ENCODE measurements at regions not wholly inside any gene's neighbourhood (a gene's known extent, or its start where the extent isn't known, plus 50 kb on each side); places are given as distances from the start of the nearest gene placed in this dataset.

GRCh38 chr14:97900196-97900854, 1103.1 kb downstream of the VRK1 start:
- DNase-seq (ENCODE audit: insufficient read length, low spot score): no peak
- FAIRE-seq: no peak
- no peak for TF ChIP-seq CTCF (IDR thresholded peaks at IDR 0.05; ENCODE audit: insufficient read depth, missing control alignments)

GRCh38 chr14:97902630-97903029, 1105.4 kb downstream of the VRK1 start:
- no peak for TF ChIP-seq CTCF (IDR thresholded peaks at IDR 0.05; ENCODE audit: insufficient read depth, missing control alignments)
- no peak for FAIRE-seq
- no peak for DNase-seq (ENCODE audit: insufficient read length, low spot score)

- no peak for FAIRE-seq
- no peak for TF ChIP-seq CTCF (IDR thresholded peaks at IDR 0.05; ENCODE audit: insufficient read depth, missing control alignments)
These were observed 1106.6 kb downstream of the VRK1 start for GRCh38 chr14:97903821-97904220.

GRCh38 chr14:97912217-97912616, 1115.0 kb downstream of the VRK1 start:
- no peak for TF ChIP-seq CTCF (IDR thresholded peaks at IDR 0.05; ENCODE audit: insufficient read depth, missing control alignments)
- FAIRE-seq (no peak), DNase-seq (ENCODE audit: insufficient read length, low spot score) (no peak)

More at GRCh38 chr14:97903821-97904220, 1106.6 kb downstream of the VRK1 start:
- no peak for DNase-seq (ENCODE audit: insufficient read length, low spot score)

GRCh38 chr14:97916100-97916499, 1118.9 kb downstream of the VRK1 start:
- DNase-seq (ENCODE audit: insufficient read length, low spot score) (no peak), FAIRE-seq (no peak)
- no peak for TF ChIP-seq CTCF (IDR thresholded peaks at IDR 0.05; ENCODE audit: insufficient read depth, missing control alignments)

- DNase-seq (ENCODE audit: insufficient read length, low spot score) (no peak), FAIRE-seq (no peak)
- no peak for TF ChIP-seq CTCF (IDR thresholded peaks at IDR 0.05; ENCODE audit: insufficient read depth, missing control alignments)
These were observed 1119.7 kb downstream of the VRK1 start for GRCh38 chr14:97916669-97917568.

- no peak for DNase-seq (ENCODE audit: insufficient read length, low spot score)
- no peak for FAIRE-seq
- no peak for TF ChIP-seq CTCF (IDR thresholded peaks at IDR 0.05; ENCODE audit: insufficient read depth, missing control alignments)
These were observed 1123.0 kb downstream of the VRK1 start for GRCh38 chr14:97920201-97920600.
